Left ventricle myocardium inferior (tissue), 1 donor: ENCODE measurements at regions not wholly inside any gene's neighbourhood (a gene's known extent, or its start where the extent isn't known, plus 50 kb on each side); places are given as distances from the start of the nearest gene placed in this dataset.

Source experiments
- DNase-seq: peaks from one replicate; pipeline ENCODE4 v3.0.0-alpha.2; 2020
- H3K27ac ChIP-seq: fragments of 200-600 bp; replicated peaks from 2 replicates; pipeline ENCODE4 v1.8.0; 2021
- H3K27me3 ChIP-seq: fragments of 200-600 bp; 2 replicates; pipeline ENCODE4 v1.8.0; 2021; ENCODE audit warnings: low read depth
- H3K36me3 ChIP-seq: fragments of 200-600 bp; 2 replicates; pipeline ENCODE4 v1.8.0; 2021
- H3K4me1 ChIP-seq: fragments of 200-600 bp; 2 replicates; pipeline ENCODE4 v1.8.0; 2021
- H3K4me3 ChIP-seq: fragments of 200-600 bp; 2 replicates; pipeline ENCODE4 v1.8.0; 2021; ENCODE audit warnings: mild to moderate bottlenecking, moderate library complexity
- H3K9me3 ChIP-seq: fragments of 200-600 bp; replicated peaks from 2 replicates; pipeline ENCODE4 v1.8.0; 2021
- intact Hi-C: fragments of 100-400 bp; cut with micrococcal nuclease; formaldehyde crosslinking; loops from one replicate; pipeline ENCODE4 v1.11.0; 2022
- TF ChIP-seq, protein P1 (sequence below): fragments of 200-600 bp; IDR thresholded peaks from 2 replicates; pipeline ENCODE4 v1.8.0; 2021; ENCODE audit warnings: antibody characterized with exemption, mild to moderate bottlenecking, borderline replicate concordance
- donor health status: DM: no; HTN: yes; CAD: no; lungs with severe emphysema.

DNA sequence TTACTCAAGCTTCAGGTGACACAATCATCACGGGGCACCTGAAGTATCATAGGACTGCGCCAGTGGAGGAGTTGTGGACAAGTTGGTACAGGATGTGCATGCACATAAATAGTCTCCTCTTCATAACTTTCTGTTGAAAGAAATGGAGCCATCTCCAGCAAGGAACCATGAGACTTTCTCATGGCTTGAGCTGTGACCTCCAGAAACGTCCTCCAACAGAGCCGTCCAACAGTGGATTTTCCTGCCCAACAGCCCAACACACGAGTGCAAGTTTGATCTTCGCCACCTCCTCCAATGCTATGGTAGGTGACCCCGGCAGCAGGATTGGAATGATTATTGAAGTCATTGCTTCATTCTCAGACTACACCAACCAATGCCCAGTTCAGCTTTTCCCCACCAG is 105.1 kb upstream of the ZNF507 start:
- TF ChIP-seq, protein P1, sequence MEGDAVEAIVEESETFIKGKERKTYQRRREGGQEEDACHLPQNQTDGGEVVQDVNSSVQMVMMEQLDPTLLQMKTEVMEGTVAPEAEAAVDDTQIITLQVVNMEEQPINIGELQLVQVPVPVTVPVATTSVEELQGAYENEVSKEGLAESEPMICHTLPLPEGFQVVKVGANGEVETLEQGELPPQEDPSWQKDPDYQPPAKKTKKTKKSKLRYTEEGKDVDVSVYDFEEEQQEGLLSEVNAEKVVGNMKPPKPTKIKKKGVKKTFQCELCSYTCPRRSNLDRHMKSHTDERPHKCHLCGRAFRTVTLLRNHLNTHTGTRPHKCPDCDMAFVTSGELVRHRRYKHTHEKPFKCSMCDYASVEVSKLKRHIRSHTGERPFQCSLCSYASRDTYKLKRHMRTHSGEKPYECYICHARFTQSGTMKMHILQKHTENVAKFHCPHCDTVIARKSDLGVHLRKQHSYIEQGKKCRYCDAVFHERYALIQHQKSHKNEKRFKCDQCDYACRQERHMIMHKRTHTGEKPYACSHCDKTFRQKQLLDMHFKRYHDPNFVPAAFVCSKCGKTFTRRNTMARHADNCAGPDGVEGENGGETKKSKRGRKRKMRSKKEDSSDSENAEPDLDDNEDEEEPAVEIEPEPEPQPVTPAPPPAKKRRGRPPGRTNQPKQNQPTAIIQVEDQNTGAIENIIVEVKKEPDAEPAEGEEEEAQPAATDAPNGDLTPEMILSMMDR, result no peak
- Histone ChIP-seq H3K27me3 (peaks cover 49% of the 10 kb centered on the region), H3K9me3 (no peaks in the 10 kb centered on the region), H3K4me3 (no peak overlapping the region), H3K36me3 (no peaks in the 10 kb centered on the region), H3K4me1 (no peaks in the 10 kb centered on the region), H3K27ac (no peak overlapping the region)
- intact Hi-C loops, result no loop called here
- DNase-seq, result no peak

DNA sequence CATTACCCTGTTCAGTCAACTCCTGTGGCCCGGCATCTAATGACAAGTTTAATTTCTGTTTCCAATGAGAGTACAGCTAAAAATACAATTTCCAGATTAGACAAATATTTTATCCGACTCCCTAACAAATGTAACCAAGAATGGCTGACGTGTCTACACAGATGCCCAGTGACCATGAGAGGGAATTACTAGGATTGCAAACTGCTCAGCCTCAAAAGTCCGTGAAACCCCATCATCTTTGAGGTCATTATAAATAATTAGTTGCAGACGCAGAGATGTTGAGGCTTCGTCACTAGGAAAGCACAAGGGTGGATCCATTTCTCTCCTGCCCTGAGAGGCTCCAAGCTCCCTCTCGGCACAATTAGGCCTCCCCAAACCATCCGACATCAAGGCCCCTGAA is 104.1 kb upstream of the ZNF507 start:
- H3K4me3 ChIP-seq, result no peak overlapping the region
- no peaks in the 10 kb centered on the region for H3K4me1 ChIP-seq
- peaks cover 46% of the 10 kb centered on the region for H3K27me3 ChIP-seq
- H3K36me3 ChIP-seq, result no peaks in the 10 kb centered on the region
- TF ChIP-seq, protein P1, result no peak
- H3K9me3 ChIP-seq, result no peaks in the 10 kb centered on the region
- DNase-seq, result no peak
- no peak overlapping the region for H3K27ac ChIP-seq
- intact Hi-C loops, result no loop called here

DNA sequence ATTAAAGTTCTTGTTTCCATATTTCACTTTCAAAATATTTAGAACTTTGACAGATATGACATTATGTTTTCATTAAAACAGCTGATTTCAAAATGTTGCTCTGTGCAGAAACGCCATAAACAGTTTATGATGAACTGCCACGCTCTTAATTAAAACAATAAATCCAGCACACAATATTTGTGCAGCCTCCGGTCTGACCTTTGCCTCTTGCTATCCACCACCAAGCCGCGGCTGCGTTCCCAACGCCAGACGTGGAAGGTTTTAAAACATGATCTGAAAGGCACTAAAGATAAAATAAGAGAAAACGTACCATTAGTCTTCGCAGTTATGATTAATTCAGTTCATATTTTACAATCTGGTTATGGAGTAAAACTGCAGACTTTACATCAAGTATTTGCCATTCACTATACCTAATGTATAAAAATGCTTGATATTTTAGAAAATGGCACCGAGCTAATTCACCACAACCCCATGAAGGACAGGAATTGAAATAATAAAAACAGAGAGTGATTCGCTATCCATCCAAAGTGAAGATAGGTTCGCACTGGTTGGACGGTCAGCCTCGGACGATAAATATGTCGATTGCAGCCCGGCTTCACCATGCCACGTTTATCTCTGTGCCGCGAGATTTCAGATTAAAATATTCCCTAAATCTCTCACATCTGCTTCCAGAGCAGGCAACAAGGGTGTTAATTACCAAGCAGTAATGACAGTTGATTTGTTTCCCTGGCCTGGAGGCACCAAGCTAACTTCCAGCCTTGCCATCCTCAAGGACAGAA is 103.3 kb upstream of the ZNF507 start:
- DNase-seq, result no peak
- TF ChIP-seq, protein P1, result no peak
- Histone ChIP-seq H3K27ac (no peak overlapping the region), H3K4me1 (no peaks in the 10 kb centered on the region), H3K4me3 (no peak overlapping the region), H3K9me3 (peaks cover 6% of the 10 kb centered on the region), H3K27me3 (peaks cover 48% of the 10 kb centered on the region), H3K36me3 (no peaks in the 10 kb centered on the region)
- intact Hi-C loops, result no loop called here

DNA sequence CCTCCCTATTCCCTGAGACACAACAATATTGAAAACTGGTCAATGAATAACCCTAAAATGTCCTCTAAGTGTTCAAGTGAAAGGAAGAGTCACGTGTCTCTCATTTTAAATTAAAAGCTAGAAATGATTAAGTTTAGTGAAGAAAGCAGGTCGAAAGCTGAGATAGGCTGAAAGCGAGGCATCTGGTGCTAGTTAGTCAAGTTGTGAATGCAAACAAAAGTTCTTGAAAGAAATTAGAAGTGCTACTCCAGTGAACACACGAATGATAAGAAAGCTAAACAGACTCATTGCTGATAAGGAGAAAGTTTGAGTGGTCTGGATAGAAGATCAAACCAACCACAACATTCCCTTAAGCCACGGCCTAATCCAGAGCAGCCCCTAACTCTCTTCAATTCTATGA is 99.4 kb upstream of the ZNF507 start:
- TF ChIP-seq, protein P1, result no peak
- intact Hi-C loops, result no loop called here

DNA sequence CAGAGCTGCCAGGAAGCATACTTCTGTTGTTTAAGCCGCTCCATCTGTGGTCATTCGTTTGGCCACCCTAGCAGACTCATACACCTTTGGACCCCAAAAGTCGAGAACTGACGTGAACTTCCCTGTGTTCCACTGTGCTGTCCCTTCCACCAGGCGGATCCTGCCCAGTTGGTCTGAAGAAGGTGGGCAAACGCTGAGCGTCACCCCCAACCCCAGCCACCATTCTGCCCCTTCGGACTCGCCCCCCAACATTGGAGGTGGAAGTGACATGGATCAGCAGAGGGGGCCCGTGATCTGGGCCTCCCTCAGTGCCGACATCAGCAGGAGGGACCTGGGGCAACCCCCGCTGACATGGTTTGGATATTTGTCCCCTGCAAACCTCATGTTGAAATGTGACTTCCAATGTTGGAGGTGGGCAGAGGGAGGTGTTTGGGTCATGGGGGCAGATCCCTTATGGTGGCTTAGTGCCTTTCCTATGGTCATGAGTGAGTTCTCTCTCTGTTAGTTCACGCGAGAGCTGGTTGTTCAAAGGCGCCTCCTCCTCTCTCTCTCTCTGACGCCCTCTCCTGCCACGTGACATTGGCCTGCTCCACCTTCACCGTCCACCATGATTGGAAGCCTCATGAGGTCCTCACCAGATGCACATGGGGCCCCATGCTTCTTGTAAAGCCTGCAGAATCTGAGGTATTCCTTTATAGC is 93.6 kb upstream of the ZNF507 start:
- Histone ChIP-seq H3K4me3 (no peak overlapping the region), H3K27ac (no peak overlapping the region), H3K4me1 (no peaks in the 10 kb centered on the region), H3K27me3 (peaks cover 70% of the 10 kb centered on the region), H3K9me3 (peaks cover 8% of the 10 kb centered on the region), H3K36me3 (no peaks in the 10 kb centered on the region)
- TF ChIP-seq, protein P1, result no peak
- no peak for DNase-seq
- intact Hi-C loops, result no loop called here

More for the DNA sequence above, 99.4 kb upstream of the ZNF507 start:
- Histone ChIP-seq H3K36me3 (no peaks in the 10 kb centered on the region), H3K4me3 (no peak overlapping the region), H3K4me1 (no peaks in the 10 kb centered on the region), H3K27ac (no peak overlapping the region), H3K27me3 (peaks cover 49% of the 10 kb centered on the region), H3K9me3 (peaks cover 11% of the 10 kb centered on the region)
- DNase-seq, result no peak
